Upper lobe of right lung (tissue), 1 donor: ENCODE measurements at regions not wholly inside any gene's neighbourhood (a gene's known extent, or its start where the extent isn't known, plus 50 kb on each side); places are given as distances from the start of the nearest gene placed in this dataset.
A peak's percentile ranks its signal among the peaks of the same experiment; 100 is the strongest.
"Not testable (repeated sequence)": the region's sequence is repeated elsewhere in the genome, so short reads cannot be mapped to it uniquely, and the experiment has no call there.

ENCODE experiments used
- ATAC-seq: fragments of 200-7000 bp; cut with Tn5 transposase; one replicate; pipeline ENCODE4 v1.9.1; 2020; ENCODE audit warnings: mild to moderate bottlenecking, moderate library complexity
- DNase-seq: peaks from one replicate; pipeline ENCODE4 v3.0.0-alpha.2; 2020
- H3K27ac ChIP-seq: fragments of 200-600 bp; one replicate; pipeline ENCODE4 v1.8.0; 2022
- H3K27me3 ChIP-seq: fragments of 200-600 bp; one replicate; pipeline ENCODE4 v1.8.0; 2022; ENCODE audit warnings: mild to moderate bottlenecking
- H3K36me3 ChIP-seq: fragments of 200-600 bp; one replicate; pipeline ENCODE4 v1.8.0; 2022
- H3K4me1 ChIP-seq: fragments of 200-600 bp; one replicate; pipeline ENCODE4 v1.8.0; 2022
- H3K4me3 ChIP-seq: fragments of 200-600 bp; one replicate; pipeline ENCODE4 v1.8.0; 2022; ENCODE audit warnings: mild to moderate bottlenecking
- H3K9me3 ChIP-seq: fragments of 200-600 bp; one replicate; pipeline ENCODE4 v1.8.0; 2022
- CTCF ChIP-seq: fragments of 200-600 bp; IDR thresholded peaks from one replicate; pipeline ENCODE4 v1.8.0; 2022; ENCODE audit warnings: antibody characterized with exemption
- intact Hi-C: fragments of 100-400 bp; cut with DNase I; formaldehyde crosslinking; loops from one replicate; pipeline ENCODE4 v1.11.0; 2022
- donor health status: DM: no; HTN: yes; CAD: no; lungs with severe emphysema.

- no peak for DNase-seq
- Histone ChIP-seq H3K9me3 (no peaks in the 10 kb centered on the region), H3K4me1 (no peaks in the 10 kb centered on the region), H3K4me3 (no peak overlapping the region), H3K36me3 (no peaks in the 10 kb centered on the region), H3K27ac (no peak overlapping the region), H3K27me3 (no peaks in the 10 kb centered on the region)
- intact Hi-C loops = no loop called here
- peak; percentile 50 for ATAC-seq
- TF ChIP-seq CTCF = no peak
Measured at GRCh38 chr18:46199515-46200147, 95.4 kb downstream of the HAUS1 start.

GRCh38 chr18:46200178-46201055 lies 96.2 kb downstream of the HAUS1 start:
- DNase-seq, H3K27me3 ChIP-seq, H3K4me1 ChIP-seq, H3K4me3 ChIP-seq, ATAC-seq, intact Hi-C loops, H3K9me3 ChIP-seq, H3K27ac ChIP-seq, H3K36me3 ChIP-seq: not testable (repeated sequence)

- Histone ChIP-seq H3K36me3 (no peaks in the 10 kb centered on the region), H3K4me3 (no peak overlapping the region), H3K27ac (no peak overlapping the region), H3K27me3 (no peaks in the 10 kb centered on the region), H3K9me3 (no peaks in the 10 kb centered on the region), H3K4me1 (no peaks in the 10 kb centered on the region)
- TF ChIP-seq CTCF = no peak
- intact Hi-C loops = no loop called here
- ATAC-seq = no peak
- no peak for DNase-seq
Measured at GRCh38 chr18:46204143-46204542, 100.0 kb downstream of the HAUS1 start.

DNA sequence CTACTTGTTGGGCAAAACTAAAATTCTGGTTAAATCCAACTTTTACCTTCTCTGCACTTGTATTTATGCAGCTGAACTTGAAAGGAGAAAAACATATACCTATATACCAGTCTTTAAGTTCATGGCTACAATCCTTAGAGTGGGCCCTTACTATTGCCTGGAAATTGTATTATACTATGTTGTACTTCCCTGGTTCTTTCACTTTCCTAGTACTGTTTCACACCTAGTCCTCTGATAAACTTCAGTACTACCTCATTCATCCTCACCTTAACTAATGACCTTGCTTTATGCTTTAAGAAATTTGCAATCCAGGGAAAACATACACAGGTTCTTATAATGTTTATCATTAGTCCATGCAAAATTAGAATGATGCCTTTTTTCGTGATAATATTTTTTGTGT lies 103.8 kb downstream of the HAUS1 start:
- TF ChIP-seq CTCF = no peak
- DNase-seq (no peak), ATAC-seq (no peak)
- Histone ChIP-seq H3K9me3 (no peaks in the 10 kb centered on the region), H3K4me1 (peaks cover 11% of the 10 kb centered on the region), H3K27ac (no peak overlapping the region), H3K27me3 (no peaks in the 10 kb centered on the region), H3K36me3 (no peaks in the 10 kb centered on the region), H3K4me3 (no peak overlapping the region)
- intact Hi-C loops = no loop called here

GRCh38 chr18:46209161-46209560 lies 105.0 kb downstream of the HAUS1 start:
- H3K9me3 ChIP-seq = no peaks in the 10 kb centered on the region
- no peak overlapping the region for H3K4me3 ChIP-seq
- ATAC-seq (no peak), DNase-seq (no peak)
- peaks cover 14% of the 10 kb centered on the region for H3K4me1 ChIP-seq
- intact Hi-C loops = no loop called here
- TF ChIP-seq CTCF = no peak
- H3K27ac ChIP-seq = no peak overlapping the region
- H3K27me3 ChIP-seq = no peaks in the 10 kb centered on the region
- H3K36me3 ChIP-seq = no peaks in the 10 kb centered on the region

GRCh38 chr18:46211816-46212215 lies 107.6 kb downstream of the HAUS1 start:
- H3K9me3 ChIP-seq = no peaks in the 10 kb centered on the region
- peaks cover 14% of the 10 kb centered on the region for H3K4me1 ChIP-seq
- H3K27me3 ChIP-seq = no peaks in the 10 kb centered on the region
- no peak overlapping the region for H3K27ac ChIP-seq
- H3K36me3 ChIP-seq = peaks cover 11% of the 10 kb centered on the region
- ATAC-seq (no peak), DNase-seq (no peak)
- H3K4me3 ChIP-seq = no peak overlapping the region
- no peak for TF ChIP-seq CTCF
- intact Hi-C loops = no loop called here
